GM23338 (cell line): ENCODE measurements at regions not wholly inside any gene's neighbourhood (a gene's known extent, or its start where the extent isn't known, plus 50 kb on each side); places are given as distances from the start of the nearest gene placed in this dataset.

Source experiments
- ATAC-seq: fragments of 200-7000 bp; cut with Tn5 transposase; 3 replicates; pipeline ENCODE4 v1.9.1; 2020
- DNase-seq: peaks from one replicate; pipeline ENCODE4 v3.0.0-alpha.2; 2015; ENCODE audit warnings: low spot score
- H2AFZ ChIP-seq: fragments of 200-600 bp; sonication (generic); 2 replicates; pipeline ENCODE4 v1.8.0; 2016; ENCODE audit warnings: antibody characterized with exemption, mild to moderate bottlenecking, moderate library complexity
- H3F3A ChIP-seq: fragments of 200-600 bp; sonication (generic); replicated peaks from 2 replicates; pipeline ENCODE4 v1.8.0; 2017; ENCODE audit warnings: antibody characterized with exemption, mixed run types, low read depth
- H3K27ac ChIP-seq: fragments of 200-600 bp; sonication (generic); 2 replicates; pipeline ENCODE4 v1.6.1; 2016; ENCODE audit warnings: low read depth
- H3K27me3 ChIP-seq: fragments of 200-600 bp; sonication (generic); 2 replicates; pipeline ENCODE4 v1.8.0; 2016; ENCODE audit warnings: mild to moderate bottlenecking, mixed run types, moderate library complexity; ENCODE audit not compliant: insufficient read depth
- H3K36me3 ChIP-seq: fragments of 200-600 bp; sonication (generic); 2 replicates; pipeline ENCODE4 v1.8.0; 2016; ENCODE audit warnings: mild to moderate bottlenecking; ENCODE audit not compliant: insufficient read depth
- H3K4me1 ChIP-seq: fragments of 200-600 bp; sonication (generic); 2 replicates; pipeline ENCODE4 v1.8.0; 2016; ENCODE audit warnings: mild to moderate bottlenecking, moderate library complexity; ENCODE audit not compliant: insufficient read depth
- H3K4me2 ChIP-seq: fragments of 200-600 bp; sonication (generic); 2 replicates; pipeline ENCODE4 v1.7.1; 2017; ENCODE audit warnings: mixed run types
- H3K4me3 ChIP-seq: fragments of 200-600 bp; sonication (generic); 2 replicates; pipeline ENCODE4 v1.6.1; 2016; ENCODE audit warnings: mixed run types
- H3K79me2 ChIP-seq: fragments of 200-600 bp; sonication (generic); replicated peaks from 2 replicates; pipeline ENCODE4 v1.8.0; 2017; ENCODE audit warnings: mild to moderate bottlenecking; ENCODE audit not compliant: insufficient read depth
- H3K9me2 ChIP-seq: fragments of 200-600 bp; sonication (generic); 2 replicates; pipeline ENCODE4 v1.8.0; 2017; ENCODE audit not compliant: insufficient read depth
- H4K20me1 ChIP-seq: fragments of 200-600 bp; sonication (generic); replicated peaks from 2 replicates; pipeline ENCODE4 v1.8.0; 2017; ENCODE audit warnings: mild to moderate bottlenecking; ENCODE audit not compliant: insufficient read depth
- H3K27ac Mint-ChIP-seq: 2 replicates; pipeline ENCODE4 v1.8.0; 2020; ENCODE audit warnings: inconsistent platforms, mild to moderate bottlenecking, moderate library complexity, mixed read lengths
- H3K27me3 Mint-ChIP-seq: 3 replicates; pipeline ENCODE4 v1.8.0; 2022; ENCODE audit warnings: low read depth, mild to moderate bottlenecking, moderate library complexity, mixed read lengths, inconsistent platforms; ENCODE audit not compliant: insufficient read depth, poor library complexity
- H3K36me3 Mint-ChIP-seq: 3 replicates; pipeline ENCODE4 v1.8.0; 2021; ENCODE audit warnings: low read depth, mild to moderate bottlenecking, inconsistent platforms, moderate library complexity, mixed read lengths
- H3K4me1 Mint-ChIP-seq: 3 replicates; pipeline ENCODE4 v1.8.0; 2020; ENCODE audit warnings: mild to moderate bottlenecking, inconsistent platforms, mixed read lengths
- H3K4me3 Mint-ChIP-seq: 3 replicates; pipeline ENCODE4 v1.8.0; 2021; ENCODE audit warnings: moderate library complexity, mild to moderate bottlenecking, inconsistent platforms, mixed read lengths
- H3K9me3 Mint-ChIP-seq: 3 replicates; pipeline ENCODE4 v1.8.0; 2020; ENCODE audit warnings: moderate library complexity, mild to moderate bottlenecking, inconsistent platforms, mixed read lengths
- CREB1 ChIP-seq: fragments of 250-450 bp; sonication (Bioruptor Pico); IDR thresholded peaks from 2 replicates; pipeline ENCODE4 v1.5.0; 2020; ENCODE audit warnings: low read depth, mild to moderate bottlenecking, moderate library complexity
- CTCF ChIP-seq, 2 experiments: fragments of 200-600 bp in 1 of 2; sonication (generic) in 1 of 2; conservative IDR thresholded peaks; 2 replicates each; pipeline versions ENCODE4 v1.5.1 to v1.6.1; 2016 to 2017; ENCODE audit warnings: antibody characterized with exemption in 2 of 2, low read depth in 2 of 2, mild to moderate bottlenecking in 2 of 2, moderate library complexity in 1 of 2
- EZH2phosphoT487 ChIP-seq: fragments of 200-600 bp; sonication (generic); IDR thresholded peaks from one replicate; pipeline ENCODE4 v1.8.1; 2018; ENCODE audit warnings: antibody characterized with exemption; ENCODE audit not compliant: unreplicated experiment
- JUNB ChIP-seq: IDR thresholded peaks from one replicate; pipeline ENCODE4 v1.6.1; 2016; ENCODE audit warnings: antibody characterized with exemption; ENCODE audit not compliant: unreplicated experiment
- NANOG ChIP-seq: IDR thresholded peaks from 2 replicates; pipeline ENCODE4 v1.6.1; 2016; ENCODE audit warnings: antibody characterized with exemption, borderline replicate concordance
- STAT1 ChIP-seq: IDR thresholded peaks from one replicate; pipeline ENCODE4 v1.6.1; 2016; ENCODE audit warnings: antibody characterized with exemption; ENCODE audit not compliant: unreplicated experiment
- ZNF114 ChIP-seq: fragments of 250-450 bp; sonication (Bioruptor Pico); IDR thresholded peaks from 2 replicates; pipeline ENCODE4 v1.5.0; 2020; ENCODE audit warnings: mild to moderate bottlenecking, moderate library complexity
- TF ChIP-seq, protein P1 (sequence below): fragments of 250-450 bp; sonication (Bioruptor Pico); IDR thresholded peaks from 2 replicates; pipeline ENCODE4 v1.5.0; 2020; ENCODE audit warnings: mild to moderate bottlenecking, moderate library complexity
- TF ChIP-seq, protein P2 (sequence below): IDR thresholded peaks from 2 replicates; pipeline ENCODE4 v1.6.1; 2016; ENCODE audit warnings: antibody characterized with exemption
- TF ChIP-seq, protein P3 (sequence below): IDR thresholded peaks from one replicate; pipeline ENCODE4 v1.6.1; 2018; ENCODE audit warnings: antibody characterized with exemption; ENCODE audit not compliant: unreplicated experiment

- TF ChIP-seq, protein P1, sequence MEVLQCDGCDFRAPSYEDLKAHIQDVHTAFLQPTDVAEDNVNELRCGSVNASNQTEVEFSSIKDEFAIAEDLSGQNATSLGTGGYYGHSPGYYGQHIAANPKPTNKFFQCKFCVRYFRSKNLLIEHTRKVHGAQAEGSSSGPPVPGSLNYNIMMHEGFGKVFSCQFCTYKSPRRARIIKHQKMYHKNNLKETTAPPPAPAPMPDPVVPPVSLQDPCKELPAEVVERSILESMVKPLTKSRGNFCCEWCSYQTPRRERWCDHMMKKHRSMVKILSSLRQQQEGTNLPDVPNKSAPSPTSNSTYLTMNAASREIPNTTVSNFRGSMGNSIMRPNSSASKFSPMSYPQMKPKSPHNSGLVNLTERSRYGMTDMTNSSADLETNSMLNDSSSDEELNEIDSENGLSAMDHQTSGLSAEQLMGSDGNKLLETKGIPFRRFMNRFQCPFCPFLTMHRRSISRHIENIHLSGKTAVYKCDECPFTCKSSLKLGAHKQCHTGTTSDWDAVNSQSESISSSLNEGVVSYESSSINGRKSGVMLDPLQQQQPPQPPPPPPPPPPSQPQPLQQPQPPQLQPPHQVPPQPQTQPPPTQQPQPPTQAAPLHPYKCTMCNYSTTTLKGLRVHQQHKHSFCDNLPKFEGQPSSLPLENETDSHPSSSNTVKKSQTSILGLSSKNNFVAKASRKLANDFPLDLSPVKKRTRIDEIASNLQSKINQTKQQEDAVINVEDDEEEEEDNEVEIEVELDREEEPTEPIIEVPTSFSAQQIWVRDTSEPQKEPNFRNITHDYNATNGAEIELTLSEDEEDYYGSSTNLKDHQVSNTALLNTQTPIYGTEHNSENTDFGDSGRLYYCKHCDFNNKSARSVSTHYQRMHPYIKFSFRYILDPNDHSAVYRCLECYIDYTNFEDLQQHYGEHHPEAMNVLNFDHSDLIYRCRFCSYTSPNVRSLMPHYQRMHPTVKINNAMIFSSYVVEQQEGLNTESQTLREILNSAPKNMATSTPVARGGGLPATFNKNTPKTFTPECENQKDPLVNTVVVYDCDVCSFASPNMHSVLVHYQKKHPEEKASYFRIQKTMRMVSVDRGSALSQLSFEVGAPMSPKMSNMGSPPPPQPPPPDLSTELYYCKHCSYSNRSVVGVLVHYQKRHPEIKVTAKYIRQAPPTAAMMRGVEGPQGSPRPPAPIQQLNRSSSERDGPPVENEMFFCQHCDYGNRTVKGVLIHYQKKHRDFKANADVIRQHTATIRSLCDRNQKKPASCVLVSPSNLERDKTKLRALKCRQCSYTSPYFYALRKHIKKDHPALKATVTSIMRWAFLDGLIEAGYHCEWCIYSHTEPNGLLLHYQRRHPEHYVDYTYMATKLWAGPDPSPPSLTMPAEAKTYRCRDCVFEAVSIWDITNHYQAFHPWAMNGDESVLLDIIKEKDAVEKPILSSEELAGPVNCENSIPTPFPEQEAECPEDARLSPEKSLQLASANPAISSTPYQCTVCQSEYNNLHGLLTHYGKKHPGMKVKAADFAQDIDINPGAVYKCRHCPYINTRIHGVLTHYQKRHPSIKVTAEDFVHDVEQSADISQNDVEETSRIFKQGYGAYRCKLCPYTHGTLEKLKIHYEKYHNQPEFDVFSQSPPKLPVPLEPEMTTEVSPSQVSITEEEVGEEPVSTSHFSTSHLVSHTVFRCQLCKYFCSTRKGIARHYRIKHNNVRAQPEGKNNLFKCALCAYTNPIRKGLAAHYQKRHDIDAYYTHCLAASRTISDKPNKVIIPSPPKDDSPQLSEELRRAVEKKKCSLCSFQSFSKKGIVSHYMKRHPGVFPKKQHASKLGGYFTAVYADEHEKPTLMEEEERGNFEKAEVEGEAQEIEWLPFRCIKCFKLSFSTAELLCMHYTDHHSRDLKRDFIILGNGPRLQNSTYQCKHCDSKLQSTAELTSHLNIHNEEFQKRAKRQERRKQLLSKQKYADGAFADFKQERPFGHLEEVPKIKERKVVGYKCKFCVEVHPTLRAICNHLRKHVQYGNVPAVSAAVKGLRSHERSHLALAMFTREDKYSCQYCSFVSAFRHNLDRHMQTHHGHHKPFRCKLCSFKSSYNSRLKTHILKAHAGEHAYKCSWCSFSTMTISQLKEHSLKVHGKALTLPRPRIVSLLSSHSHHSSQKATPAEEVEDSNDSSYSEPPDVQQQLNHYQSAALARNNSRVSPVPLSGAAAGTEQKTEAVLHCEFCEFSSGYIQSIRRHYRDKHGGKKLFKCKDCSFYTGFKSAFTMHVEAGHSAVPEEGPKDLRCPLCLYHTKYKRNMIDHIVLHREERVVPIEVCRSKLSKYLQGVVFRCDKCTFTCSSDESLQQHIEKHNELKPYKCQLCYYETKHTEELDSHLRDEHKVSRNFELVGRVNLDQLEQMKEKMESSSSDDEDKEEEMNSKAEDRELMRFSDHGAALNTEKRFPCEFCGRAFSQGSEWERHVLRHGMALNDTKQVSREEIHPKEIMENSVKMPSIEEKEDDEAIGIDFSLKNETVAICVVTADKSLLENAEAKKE (CRISPR knock-in tag): no peak
- TF ChIP-seq NANOG (no peak), CTCF (conservative IDR thresholded peaks at IDR 0.05; ENCODE audit: low read depth in 2 of 2) (no peak), ZNF114 (CRISPR knock-in tag) (no peak), STAT1 (no peak)
- TF ChIP-seq, protein P2, sequence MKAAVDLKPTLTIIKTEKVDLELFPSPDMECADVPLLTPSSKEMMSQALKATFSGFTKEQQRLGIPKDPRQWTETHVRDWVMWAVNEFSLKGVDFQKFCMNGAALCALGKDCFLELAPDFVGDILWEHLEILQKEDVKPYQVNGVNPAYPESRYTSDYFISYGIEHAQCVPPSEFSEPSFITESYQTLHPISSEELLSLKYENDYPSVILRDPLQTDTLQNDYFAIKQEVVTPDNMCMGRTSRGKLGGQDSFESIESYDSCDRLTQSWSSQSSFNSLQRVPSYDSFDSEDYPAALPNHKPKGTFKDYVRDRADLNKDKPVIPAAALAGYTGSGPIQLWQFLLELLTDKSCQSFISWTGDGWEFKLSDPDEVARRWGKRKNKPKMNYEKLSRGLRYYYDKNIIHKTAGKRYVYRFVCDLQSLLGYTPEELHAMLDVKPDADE: no peak
Observed at GRCh38 chr16:79788949-79789348, 188.4 kb upstream of the MAF start (continued).

- peaks cover 7% of the 10 kb centered on the region; the same call in 1 of the 2 replicates for H3K9me2 ChIP-seq
- no peaks in the 10 kb centered on the region for H4K20me1 ChIP-seq
- H3K4me3 Mint-ChIP-seq: no peak overlapping the region
- H3K36me3 Mint-ChIP-seq: no peaks in the 10 kb centered on the region
- H3K27me3 ChIP-seq: no peaks in the 10 kb centered on the region
- H3K36me3 ChIP-seq: no peaks in the 10 kb centered on the region
- DNase-seq (no peak), ATAC-seq (no peak)
- H3K4me1 ChIP-seq: no peaks in the 10 kb centered on the region
- H3K27ac Mint-ChIP-seq: no peak overlapping the region
- no peaks in the 10 kb centered on the region for H3K79me2 ChIP-seq
- H2AFZ ChIP-seq: no peak overlapping the region
- no peaks in the 10 kb centered on the region for H3K4me1 Mint-ChIP-seq
- H3F3A ChIP-seq: no peaks in the 10 kb centered on the region
- H3K27ac ChIP-seq: no peak overlapping the region
- H3K9me3 Mint-ChIP-seq: no peaks in the 10 kb centered on the region
- no peaks in the 10 kb centered on the region for H3K27me3 Mint-ChIP-seq
- no peak overlapping the region for H3K4me2 ChIP-seq
- H3K4me3 ChIP-seq: no peak overlapping the region
- TF ChIP-seq EZH2phosphoT487 (no peak), JUNB (no peak), CREB1 (CRISPR knock-in tag) (no peak), STAT1 (no peak), NANOG (no peak), CTCF (conservative IDR thresholded peaks at IDR 0.05; ENCODE audit: low read depth in 2 of 2) (no peak)
- TF ChIP-seq, protein P3, sequence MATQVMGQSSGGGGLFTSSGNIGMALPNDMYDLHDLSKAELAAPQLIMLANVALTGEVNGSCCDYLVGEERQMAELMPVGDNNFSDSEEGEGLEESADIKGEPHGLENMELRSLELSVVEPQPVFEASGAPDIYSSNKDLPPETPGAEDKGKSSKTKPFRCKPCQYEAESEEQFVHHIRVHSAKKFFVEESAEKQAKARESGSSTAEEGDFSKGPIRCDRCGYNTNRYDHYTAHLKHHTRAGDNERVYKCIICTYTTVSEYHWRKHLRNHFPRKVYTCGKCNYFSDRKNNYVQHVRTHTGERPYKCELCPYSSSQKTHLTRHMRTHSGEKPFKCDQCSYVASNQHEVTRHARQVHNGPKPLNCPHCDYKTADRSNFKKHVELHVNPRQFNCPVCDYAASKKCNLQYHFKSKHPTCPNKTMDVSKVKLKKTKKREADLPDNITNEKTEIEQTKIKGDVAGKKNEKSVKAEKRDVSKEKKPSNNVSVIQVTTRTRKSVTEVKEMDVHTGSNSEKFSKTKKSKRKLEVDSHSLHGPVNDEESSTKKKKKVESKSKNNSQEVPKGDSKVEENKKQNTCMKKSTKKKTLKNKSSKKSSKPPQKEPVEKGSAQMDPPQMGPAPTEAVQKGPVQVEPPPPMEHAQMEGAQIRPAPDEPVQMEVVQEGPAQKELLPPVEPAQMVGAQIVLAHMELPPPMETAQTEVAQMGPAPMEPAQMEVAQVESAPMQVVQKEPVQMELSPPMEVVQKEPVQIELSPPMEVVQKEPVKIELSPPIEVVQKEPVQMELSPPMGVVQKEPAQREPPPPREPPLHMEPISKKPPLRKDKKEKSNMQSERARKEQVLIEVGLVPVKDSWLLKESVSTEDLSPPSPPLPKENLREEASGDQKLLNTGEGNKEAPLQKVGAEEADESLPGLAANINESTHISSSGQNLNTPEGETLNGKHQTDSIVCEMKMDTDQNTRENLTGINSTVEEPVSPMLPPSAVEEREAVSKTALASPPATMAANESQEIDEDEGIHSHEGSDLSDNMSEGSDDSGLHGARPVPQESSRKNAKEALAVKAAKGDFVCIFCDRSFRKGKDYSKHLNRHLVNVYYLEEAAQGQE: no peak
Observed at GRCh38 chr16:79786389-79786788, 185.9 kb upstream of the MAF start.
